WTC11 (cell line): ENCODE measurements at regions not wholly inside any gene's neighbourhood (a gene's known extent, or its start where the extent isn't known, plus 50 kb on each side); places are given as distances from the start of the nearest gene placed in this dataset.

Experiments
- ATAC-seq: fragments of 200-7000 bp; cut with Tn5 transposase; 2 replicates; pipeline ENCODE4 v1.10.0; 2021; ENCODE audit warnings: mild to moderate bottlenecking, moderate library complexity
- CTCF ChIA-PET: fragments of 300-600 bp; sonication (Branson Sonifier 250); formaldehyde crosslinking; loops from one replicate; lab custom pipeline; 2021; ENCODE audit warnings: antibody characterized with exemption; lab: Charles Lee
- POLR2A ChIA-PET: fragments of 350-600 bp; sonication (Branson Sonifier 250); formaldehyde crosslinking; loops from one replicate; lab custom pipeline; 2021; ENCODE audit warnings: antibody characterized with exemption; lab: Charles Lee
- DNase-seq: peaks from one replicate; pipeline ENCODE4 v3.0.0; 2021; ENCODE audit warnings: low spot score
- H3K27ac Mint-ChIP-seq: 2 replicates; pipeline ENCODE4 v1.8.0; 2021; ENCODE audit warnings: mixed read lengths
- H3K27me3 Mint-ChIP-seq: 2 replicates; pipeline ENCODE4 v1.8.0; 2021; ENCODE audit warnings: low read depth, mild to moderate bottlenecking, moderate library complexity, mixed read lengths
- H3K36me3 Mint-ChIP-seq: 2 replicates; pipeline ENCODE4 v1.8.0; 2021; ENCODE audit warnings: mixed read lengths
- H3K4me1 Mint-ChIP-seq: 2 replicates; pipeline ENCODE4 v1.8.0; 2022; ENCODE audit warnings: mixed read lengths
- H3K4me3 Mint-ChIP-seq: 2 replicates; pipeline ENCODE4 v1.8.0; 2021; ENCODE audit warnings: mild to moderate bottlenecking, moderate library complexity, mixed read lengths
- H3K9me3 Mint-ChIP-seq: 2 replicates; pipeline ENCODE4 v1.8.0; 2021; ENCODE audit warnings: mixed read lengths
- AFF4 ChIP-seq: sonication (generic); formaldehyde crosslinking; IDR thresholded peaks from 2 replicates; pipeline ENCODE4 v1.8.1; 2023; ENCODE audit warnings: mild to moderate bottlenecking, missing genetic modification reagents, borderline replicate concordance
- ATF2 ChIP-seq: sonication (generic); formaldehyde crosslinking; IDR thresholded peaks from 2 replicates; pipeline ENCODE4 v1.8.1; 2022; ENCODE audit warnings: low read depth, missing genetic modification reagents, borderline replicate concordance
- E2F5 ChIP-seq: sonication (generic); formaldehyde crosslinking; IDR thresholded peaks from 2 replicates; pipeline ENCODE4 v1.8.1; 2022; ENCODE audit warnings: mild to moderate bottlenecking, moderate library complexity, missing genetic modification reagents
- EMX1 ChIP-seq: fragments of 250-450 bp; sonication (Bioruptor Pico); IDR thresholded peaks from 2 replicates; pipeline ENCODE4 v1.8.0; 2021; ENCODE audit warnings: mild to moderate bottlenecking
- ESRRA ChIP-seq: sonication (generic); formaldehyde crosslinking; IDR thresholded peaks from 2 replicates; pipeline ENCODE4 v1.8.1; 2022; ENCODE audit warnings: mild to moderate bottlenecking, missing genetic modification reagents, borderline replicate concordance
- FOXK1 ChIP-seq: sonication (generic); formaldehyde crosslinking; IDR thresholded peaks from 2 replicates; pipeline ENCODE4 v1.8.0; 2022; ENCODE audit warnings: mild to moderate bottlenecking, moderate library complexity, missing genetic modification reagents
- FOXP4 ChIP-seq: sonication (generic); formaldehyde crosslinking; IDR thresholded peaks from 2 replicates; pipeline ENCODE4 v1.8.0; 2022; ENCODE audit warnings: mild to moderate bottlenecking, missing genetic modification reagents
- GRHL2 ChIP-seq: fragments of 250-450 bp; sonication (Bioruptor Pico); IDR thresholded peaks from 2 replicates; pipeline ENCODE4 v1.8.0; 2022; ENCODE audit warnings: mild to moderate bottlenecking, moderate library complexity; ENCODE audit not compliant: insufficient replicate concordance, severe bottlenecking
- HMGA2 ChIP-seq: fragments of 250-450 bp; sonication (Bioruptor Pico); IDR thresholded peaks from 2 replicates; pipeline ENCODE4 v1.4.0; 2021; ENCODE audit warnings: mild to moderate bottlenecking, moderate library complexity
- MXD4 ChIP-seq: fragments of 250-450 bp; sonication (Bioruptor Pico); IDR thresholded peaks from 2 replicates; pipeline ENCODE4 v1.8.0; 2021; ENCODE audit warnings: mild to moderate bottlenecking, moderate library complexity, borderline replicate concordance
- MYBL2 ChIP-seq: sonication (generic); formaldehyde crosslinking; IDR thresholded peaks from 2 replicates; pipeline ENCODE4 v1.8.1; 2023; ENCODE audit warnings: mild to moderate bottlenecking, moderate library complexity, missing genetic modification reagents
- PREB ChIP-seq: sonication (generic); formaldehyde crosslinking; IDR thresholded peaks from 2 replicates; pipeline ENCODE4 v1.8.1; 2022; ENCODE audit warnings: mild to moderate bottlenecking, missing genetic modification reagents, moderate library complexity, borderline replicate concordance
- PRRX2 ChIP-seq: fragments of 250-450 bp; sonication (Bioruptor Pico); IDR thresholded peaks from 2 replicates; pipeline ENCODE4 v1.8.0; 2021; ENCODE audit warnings: mild to moderate bottlenecking
- TEAD4 ChIP-seq: sonication (generic); formaldehyde crosslinking; IDR thresholded peaks from 2 replicates; pipeline ENCODE4 v1.8.0; 2022; ENCODE audit warnings: mild to moderate bottlenecking, missing genetic modification reagents
- ZBTB43 ChIP-seq: sonication (generic); formaldehyde crosslinking; IDR thresholded peaks from 2 replicates; pipeline ENCODE4 v1.8.1; 2023; ENCODE audit warnings: mild to moderate bottlenecking, missing genetic modification reagents
- ZMAT4 ChIP-seq: fragments of 250-450 bp; sonication (Bioruptor Pico); IDR thresholded peaks from 2 replicates; pipeline ENCODE4 v1.9.0; 2021; ENCODE audit warnings: mild to moderate bottlenecking
- ZNF219 ChIP-seq: sonication (generic); formaldehyde crosslinking; IDR thresholded peaks from 2 replicates; pipeline ENCODE4 v1.8.0; 2023; ENCODE audit warnings: missing genetic modification reagents, mild to moderate bottlenecking, borderline replicate concordance
- ZNF232 ChIP-seq: sonication (generic); formaldehyde crosslinking; IDR thresholded peaks from 2 replicates; pipeline ENCODE4 v1.8.0; 2022; ENCODE audit warnings: mild to moderate bottlenecking, missing genetic modification reagents
- ZNF512 ChIP-seq: sonication (generic); formaldehyde crosslinking; IDR thresholded peaks from 2 replicates; pipeline ENCODE4 v1.8.1; 2022; ENCODE audit warnings: missing genetic modification reagents, borderline replicate concordance

GRCh38 chr7:68839014-68839413 is 759.3 kb upstream of the AUTS2 start (continued):
- TF ChIP-seq MXD4 (CRISPR knock-in tag) (no peak), ZNF232 (CRISPR knock-in tag) (no peak), TEAD4 (CRISPR knock-in tag) (no peak), AFF4 (CRISPR knock-in tag) (no peak)

GRCh38 chr7:68840991-68841390 is 757.3 kb upstream of the AUTS2 start:
- Mint-ChIP-seq H3K36me3 (no peaks in the 10 kb centered on the region; the same call in 1 of the 2 replicates), H3K4me1 (peaks cover 3% of the 10 kb centered on the region; the same call in 1 of the 2 replicates), H3K9me3 (0 out of 2 replicates have a peak, but pooled peaks cover 10% of the 10 kb centered on the region), H3K27me3 (no peaks in the 10 kb centered on the region), H3K27ac (no peak overlapping the region), H3K4me3 (no peak overlapping the region)
- ChIA-PET POLR2A (no interaction called here), CTCF (interaction anchor here (1.5 kb wide), 1 partner anchor 226 kb away, joined by 3 read pairs; no protein-coding TSS in a partner anchor)
- ATAC-seq (no peak), DNase-seq (no peak)
- TF ChIP-seq ATF2 (CRISPR knock-in tag) (no peak), PRRX2 (CRISPR knock-in tag) (no peak), ZBTB43 (CRISPR knock-in tag) (no peak), GRHL2 (CRISPR knock-in tag) (no peak), ZNF512 (CRISPR knock-in tag) (no peak), FOXP4 (CRISPR knock-in tag) (no peak), ESRRA (CRISPR knock-in tag) (no peak), MXD4 (CRISPR knock-in tag) (no peak), E2F5 (CRISPR knock-in tag) (no peak), ZMAT4 (CRISPR knock-in tag) (no peak), PREB (CRISPR knock-in tag) (no peak), FOXK1 (CRISPR knock-in tag) (no peak), HMGA2 (CRISPR knock-in tag) (no peak), EMX1 (no peak), MYBL2 (CRISPR knock-in tag) (no peak), ZNF219 (CRISPR knock-in tag) (no peak)
